Prostate gland (tissue), 2 donors: ENCODE measurements at regions not wholly inside any gene's neighbourhood (a gene's known extent, or its start where the extent isn't known, plus 50 kb on each side); places are given as distances from the start of the nearest gene placed in this dataset.

Experiments
- DNase-seq: peaks from one replicate; pipeline ENCODE4 v3.0.0-alpha.2; 2019; ENCODE audit warnings: low spot score
- H3K27ac ChIP-seq, 2 donors: fragments of 200-600 bp; sonication (generic); 2 replicates each; pipeline ENCODE4 v1.5.1; 2017 to 2019
- H3K27me3 ChIP-seq: fragments of 200-600 bp; sonication (generic); replicated peaks from 2 replicates; pipeline ENCODE4 v1.5.1; 2019; ENCODE audit not compliant: insufficient read depth
- H3K36me3 ChIP-seq, 2 donors: fragments of 200-600 bp; sonication (generic); 1 replicate in 1 of 2; 2 replicates in 1 of 2; pipeline versions ENCODE4 v1.5.1 to v1.8.1; 2017 to 2019
- H3K4me1 ChIP-seq: fragments of 200-600 bp; sonication (generic); replicated peaks from 2 replicates; pipeline ENCODE4 v1.5.1; 2019
- H3K4me3 ChIP-seq, 2 donors: fragments of 200-600 bp; sonication (generic); 2 replicates each; pipeline ENCODE4 v1.5.1; 2017 to 2019
- H3K9me3 ChIP-seq: fragments of 200-600 bp; sonication (generic); 2 replicates; pipeline ENCODE4 v1.5.1; 2017
- CTCF ChIP-seq, 4 experiments: fragments of 200-600 bp in 2 of 4; fragments of 450-650 bp in 2 of 4; sonication (generic) in 2 of 4; IDR thresholded peaks; 1 replicate in 3 of 4; 2 replicates in 1 of 4; pipeline ENCODE4 v1.5.1; 2016 to 2019; ENCODE audit warnings: antibody characterized with exemption in 4 of 4, mild to moderate bottlenecking in 2 of 4, moderate library complexity in 2 of 4
- POLR2A ChIP-seq: fragments of 450-650 bp; IDR thresholded peaks from one replicate; pipeline ENCODE4 v1.6.1; 2016; ENCODE audit warnings: antibody characterized with exemption, mild to moderate bottlenecking
- POLR2AphosphoS5 ChIP-seq: sonication (generic); formaldehyde crosslinking; IDR thresholded peaks from one replicate; pipeline ENCODE4 v1.6.1; 2017; ENCODE audit warnings: antibody characterized with exemption
- WGBS: methylation state at CpG from one replicate; pipeline ENCODE4 v1.1.5; 2018; 5-methylcytosine and 5-hydroxymethylcytosine counted together
- intact Hi-C: fragments of 100-400 bp; cut with DNase I; formaldehyde crosslinking; loops from one replicate; pipeline ENCODE4 v1.14.2; 2022

- intact Hi-C loops: loop anchor here (5.0 kb wide), 1 partner anchor 150 kb away; no protein-coding TSS in a partner anchor
- Histone ChIP-seq H3K27ac (peak overlapping the region; percentile 46 to 47), H3K4me3 (no peak overlapping the region), H3K27me3 (no peaks in the 10 kb centered on the region), H3K9me3 (no peaks in the 10 kb centered on the region), H3K4me1 (peaks cover 6% of the 10 kb centered on the region), H3K36me3 (no peaks in the 10 kb centered on the region)
- DNase-seq: peak; percentile 69
- TF ChIP-seq CTCF (IDR thresholded peaks at IDR 0.05) (no peak), POLR2AphosphoS5 (peak; percentile 82)
- 52% methylated on average over 6 of the region's 6 CpGs for WGBS
Measured at GRCh38 chr6:168162366-168162765, 83.4 kb upstream of the FRMD1 start.

GRCh38 chr6:168161371-168161750, 82.3 kb upstream of the FRMD1 start:
- H3K4me3 ChIP-seq: no peak overlapping the region
- H3K27ac ChIP-seq: no peak overlapping the region
- H3K4me1 ChIP-seq: peaks cover 13% of the 10 kb centered on the region
- H3K27me3 ChIP-seq: no peaks in the 10 kb centered on the region
- intact Hi-C loops: loop anchor here (5.0 kb wide), 1 partner anchor 151 kb away; no protein-coding TSS in a partner anchor
- no peaks in the 10 kb centered on the region for H3K36me3 ChIP-seq
- H3K9me3 ChIP-seq: no peaks in the 10 kb centered on the region
- WGBS: 98% methylated on average over 16 of the region's 16 CpGs
- no peak for DNase-seq
- TF ChIP-seq CTCF (IDR thresholded peaks at IDR 0.05): no peak

- no peak overlapping the region for H3K4me3 ChIP-seq
- intact Hi-C loops: loop anchor here (5.0 kb wide), 1 partner anchor 152 kb away; no protein-coding TSS in a partner anchor
- H3K9me3 ChIP-seq: no peaks in the 10 kb centered on the region
- WGBS: 98% methylated on average over 25 of the region's 25 CpGs
- H3K27ac ChIP-seq: no peak overlapping the region
- H3K4me1 ChIP-seq: peaks cover 13% of the 10 kb centered on the region
- H3K27me3 ChIP-seq: no peaks in the 10 kb centered on the region
- no peak for TF ChIP-seq POLR2A
- no peak for TF ChIP-seq CTCF (IDR thresholded peaks at IDR 0.05)
- no peak for TF ChIP-seq POLR2AphosphoS5
- DNase-seq: no peak
- no peaks in the 10 kb centered on the region for H3K36me3 ChIP-seq
Measured at GRCh38 chr6:168160506-168161370, 81.7 kb upstream of the FRMD1 start.

GRCh38 chr6:168159506-168159905, 80.5 kb upstream of the FRMD1 start:
- Histone ChIP-seq H3K4me3 (no peak overlapping the region), H3K9me3 (no peaks in the 10 kb centered on the region), H3K4me1 (peaks cover 13% of the 10 kb centered on the region), H3K36me3 (no peaks in the 10 kb centered on the region), H3K27me3 (no peaks in the 10 kb centered on the region), H3K27ac (no peak overlapping the region)
- WGBS: 92% methylated on average over 8 of the region's 8 CpGs
- intact Hi-C loops: no loop called here
- DNase-seq: no peak
- TF ChIP-seq POLR2A (no peak), POLR2AphosphoS5 (no peak), CTCF (IDR thresholded peaks at IDR 0.05) (no peak)

- TF ChIP-seq CTCF (IDR thresholded peaks at IDR 0.05): no peak
- no peak for TF ChIP-seq POLR2AphosphoS5
- intact Hi-C loops: no loop called here
Measured at GRCh38 chr6:168158980-168159349, 80.0 kb upstream of the FRMD1 start.

More at GRCh38 chr6:168158980-168159349, 80.0 kb upstream of the FRMD1 start:
- no peaks in the 10 kb centered on the region for H3K36me3 ChIP-seq
- H3K4me3 ChIP-seq: no peak overlapping the region
- WGBS: 80% methylated on average over 11 of the region's 11 CpGs
- H3K27me3 ChIP-seq: no peaks in the 10 kb centered on the region
- no peak for DNase-seq
- no peaks in the 10 kb centered on the region for H3K9me3 ChIP-seq
- H3K4me1 ChIP-seq: peaks cover 13% of the 10 kb centered on the region
- H3K27ac ChIP-seq: no peak overlapping the region
